Endodermal cell (in vitro differentiated cells): ENCODE measurements at regions not wholly inside any gene's neighbourhood (a gene's known extent, or its start where the extent isn't known, plus 50 kb on each side); places are given as distances from the start of the nearest gene placed in this dataset.

Experiments
- DNase-seq: peaks from one replicate; pipeline ENCODE4 v3.0.0-alpha.2; 2017
- H3K27ac ChIP-seq: 2 replicates; pipeline ENCODE4 v1.5.1; 2013; ENCODE audit warnings: mild to moderate bottlenecking, low read depth, low read length, moderate library complexity
- H3K27me3 ChIP-seq: 2 replicates; pipeline ENCODE4 v1.6.1; 2013; ENCODE audit warnings: mild to moderate bottlenecking, low read length, moderate library complexity; ENCODE audit not compliant: insufficient read depth, control insufficient read depth, poor library complexity, severe bottlenecking
- H3K36me3 ChIP-seq: 2 replicates; pipeline ENCODE4 v1.7.0; 2013; ENCODE audit warnings: mild to moderate bottlenecking, low read length, moderate library complexity; ENCODE audit not compliant: control insufficient read depth, insufficient read depth
- H3K4me1 ChIP-seq: one replicate; pipeline ENCODE4 v1.7.0; 2013; ENCODE audit warnings: low read length; ENCODE audit not compliant: control insufficient read depth, insufficient read depth
- H3K4me3 ChIP-seq: 2 replicates; pipeline ENCODE4 v1.5.1; 2013; ENCODE audit warnings: mild to moderate bottlenecking, low read length, moderate library complexity
- H3K9ac ChIP-seq: 2 replicates; pipeline ENCODE4 v1.6.1; 2013; ENCODE audit warnings: mild to moderate bottlenecking, low read length, moderate library complexity; ENCODE audit not compliant: poor library complexity, severe bottlenecking; ENCODE audit errors: extremely low read depth
- H3K9me3 ChIP-seq: 2 replicates; pipeline ENCODE4 v1.6.1; 2013; ENCODE audit warnings: mild to moderate bottlenecking, low read length, moderate library complexity; ENCODE audit not compliant: control insufficient read depth
- H3K27ac Mint-ChIP-seq: 2 replicates; pipeline ENCODE4 v1.8.0; 2020; ENCODE audit warnings: mixed read lengths
- H3K27me3 Mint-ChIP-seq: 2 replicates; pipeline ENCODE4 v1.8.0; 2021; ENCODE audit warnings: mild to moderate bottlenecking, mixed read lengths; ENCODE audit not compliant: insufficient read depth
- H3K36me3 Mint-ChIP-seq: 2 replicates; pipeline ENCODE4 v1.8.0; 2020; ENCODE audit warnings: low read depth, mixed read lengths
- H3K4me1 Mint-ChIP-seq: 2 replicates; pipeline ENCODE4 v1.8.0; 2020; ENCODE audit warnings: mixed read lengths
- H3K4me3 Mint-ChIP-seq: 2 replicates; pipeline ENCODE4 v1.8.0; 2020; ENCODE audit warnings: mild to moderate bottlenecking, moderate library complexity, mixed read lengths
- H3K9me3 Mint-ChIP-seq: 2 replicates; pipeline ENCODE4 v1.8.0; 2020; ENCODE audit warnings: mild to moderate bottlenecking, mixed read lengths
- WGBS, 2 experiments: methylation state at CpG; one replicate each; pipeline versions ENCODE4 v1.1.5 to v1.1.7; 2013; ENCODE audit warnings: missing lambda C conversion rate in 2 of 2, mixed read lengths in 1 of 2; ENCODE audit not compliant: insufficient coverage in 1 of 2, insufficient read length in 1 of 2; 5-methylcytosine and 5-hydroxymethylcytosine counted together
- TF ChIP-seq, protein P1 (sequence below): fragments of 200-600 bp; sonication (generic); conservative IDR thresholded peaks from 2 replicates; pipeline ENCODE4 v1.5.0; 2021; ENCODE audit warnings: antibody characterized with exemption, mild to moderate bottlenecking

DNA sequence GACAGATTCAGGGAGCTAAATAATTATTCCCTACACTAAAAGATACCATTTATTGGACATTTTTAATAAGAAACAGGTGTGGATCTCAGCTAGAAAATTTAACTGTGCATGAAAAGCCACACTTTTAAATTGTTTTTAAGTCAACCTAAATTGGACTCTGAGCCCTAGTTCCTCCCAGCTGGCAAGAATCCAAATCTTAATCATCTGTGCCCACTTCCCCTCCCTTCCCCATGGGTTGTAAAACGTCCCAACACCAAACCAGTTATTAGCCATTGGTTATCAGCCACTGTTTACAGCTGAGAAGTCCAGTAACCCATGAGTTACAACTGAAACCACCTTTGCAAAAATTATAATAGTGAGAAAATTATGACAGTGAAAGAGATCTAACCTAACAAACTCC, 125.6 kb upstream of the S100G start:
- H3K27ac Mint-ChIP-seq: no peak overlapping the region
- H3K27ac ChIP-seq: no peak overlapping the region
- no peaks in the 10 kb centered on the region for H3K27me3 Mint-ChIP-seq
- H3K4me1 ChIP-seq: no peaks in the 10 kb centered on the region
- H3K4me3 ChIP-seq: no peak overlapping the region
- no peaks in the 10 kb centered on the region for H3K27me3 ChIP-seq
- no peak overlapping the region for H3K4me3 Mint-ChIP-seq
- H3K4me1 Mint-ChIP-seq: peaks cover 7% of the 10 kb centered on the region
- TF ChIP-seq, protein P1, sequence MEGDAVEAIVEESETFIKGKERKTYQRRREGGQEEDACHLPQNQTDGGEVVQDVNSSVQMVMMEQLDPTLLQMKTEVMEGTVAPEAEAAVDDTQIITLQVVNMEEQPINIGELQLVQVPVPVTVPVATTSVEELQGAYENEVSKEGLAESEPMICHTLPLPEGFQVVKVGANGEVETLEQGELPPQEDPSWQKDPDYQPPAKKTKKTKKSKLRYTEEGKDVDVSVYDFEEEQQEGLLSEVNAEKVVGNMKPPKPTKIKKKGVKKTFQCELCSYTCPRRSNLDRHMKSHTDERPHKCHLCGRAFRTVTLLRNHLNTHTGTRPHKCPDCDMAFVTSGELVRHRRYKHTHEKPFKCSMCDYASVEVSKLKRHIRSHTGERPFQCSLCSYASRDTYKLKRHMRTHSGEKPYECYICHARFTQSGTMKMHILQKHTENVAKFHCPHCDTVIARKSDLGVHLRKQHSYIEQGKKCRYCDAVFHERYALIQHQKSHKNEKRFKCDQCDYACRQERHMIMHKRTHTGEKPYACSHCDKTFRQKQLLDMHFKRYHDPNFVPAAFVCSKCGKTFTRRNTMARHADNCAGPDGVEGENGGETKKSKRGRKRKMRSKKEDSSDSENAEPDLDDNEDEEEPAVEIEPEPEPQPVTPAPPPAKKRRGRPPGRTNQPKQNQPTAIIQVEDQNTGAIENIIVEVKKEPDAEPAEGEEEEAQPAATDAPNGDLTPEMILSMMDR: no peak
- WGBS, 2 experiments: 83% methylated on average over 1 of the region's 1 CpG; no CpG with 5 or more reads in 1 of the 2 experiments
- H3K36me3 Mint-ChIP-seq: peaks cover 79% of the 10 kb centered on the region
- H3K9me3 ChIP-seq: no peaks in the 10 kb centered on the region
- no peak for DNase-seq
- no peaks in the 10 kb centered on the region for H3K36me3 ChIP-seq
- H3K9me3 Mint-ChIP-seq: peaks cover 49% of the 10 kb centered on the region
- no peak overlapping the region for H3K9ac ChIP-seq

DNA sequence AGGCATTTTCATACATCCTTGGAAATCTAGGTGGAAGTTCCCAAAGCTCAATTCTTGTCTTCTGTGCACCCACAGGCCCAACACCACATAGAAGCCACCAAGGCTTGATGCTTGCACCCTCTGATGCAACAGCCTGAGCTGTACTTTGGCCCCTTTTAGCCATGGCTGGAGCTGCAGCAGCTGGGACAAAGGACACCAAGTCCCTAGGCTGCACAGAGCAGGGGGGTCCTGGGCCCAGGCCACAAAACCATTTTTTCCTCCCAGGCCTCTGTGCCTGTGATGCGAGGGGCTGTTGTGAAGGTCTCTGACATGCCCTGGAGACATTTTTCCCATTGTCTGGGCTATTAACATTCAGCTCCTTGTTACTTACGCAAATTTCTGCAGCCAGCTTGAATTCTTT, 124.0 kb upstream of the S100G start:
- Histone ChIP-seq H3K9me3 (no peaks in the 10 kb centered on the region), H3K4me1 (no peaks in the 10 kb centered on the region), H3K4me3 (no peak overlapping the region), H3K27ac (no peak overlapping the region), H3K27me3 (no peaks in the 10 kb centered on the region), H3K9ac (no peak overlapping the region), H3K36me3 (no peaks in the 10 kb centered on the region)
- TF ChIP-seq, protein P1: no peak
- Mint-ChIP-seq H3K4me3 (no peak overlapping the region), H3K27me3 (no peaks in the 10 kb centered on the region), H3K27ac (no peak overlapping the region), H3K9me3 (peaks cover 41% of the 10 kb centered on the region), H3K4me1 (no peaks in the 10 kb centered on the region), H3K36me3 (peaks cover 82% of the 10 kb centered on the region)
- WGBS, 2 experiments: 86 to 90% methylated on average over 1 to 2 of the region's 2 CpGs
- DNase-seq: no peak

DNA sequence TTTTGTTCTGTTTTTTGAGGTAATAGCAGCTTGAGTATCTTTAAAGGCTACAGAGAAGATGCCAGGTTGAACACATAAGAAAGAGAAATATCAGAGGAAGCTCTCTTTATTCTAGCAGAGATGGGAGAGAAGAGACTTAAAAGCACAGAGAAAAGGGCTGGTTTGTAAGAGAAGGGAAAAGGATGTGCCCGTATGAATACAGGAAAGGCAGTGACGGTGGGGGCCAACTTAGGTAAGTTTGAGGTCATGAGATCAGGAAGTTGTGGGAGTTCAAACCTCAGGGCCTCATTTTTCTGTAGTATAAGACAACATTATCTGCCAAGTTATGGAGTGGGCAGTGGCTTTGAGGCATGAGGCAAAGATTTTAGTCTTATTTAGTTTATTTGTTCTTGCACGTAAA, 121.3 kb upstream of the S100G start:
- H3K4me3 ChIP-seq: no peak overlapping the region
- TF ChIP-seq, protein P1: no peak
- no peak overlapping the region for H3K9ac ChIP-seq
- 85 to 100% methylated on average over 1 to 2 of the region's 3 CpGs for WGBS, 2 experiments
- no peaks in the 10 kb centered on the region for H3K9me3 ChIP-seq
- no peaks in the 10 kb centered on the region for H3K27me3 ChIP-seq
- Mint-ChIP-seq H3K4me1 (peaks cover 13% of the 10 kb centered on the region), H3K9me3 (peaks cover 37% of the 10 kb centered on the region), H3K27me3 (no peaks in the 10 kb centered on the region), H3K4me3 (no peak overlapping the region), H3K27ac (no peak overlapping the region), H3K36me3 (peaks cover 67% of the 10 kb centered on the region)
- no peaks in the 10 kb centered on the region for H3K36me3 ChIP-seq
- H3K4me1 ChIP-seq: peaks cover 3% of the 10 kb centered on the region
- no peak for DNase-seq
- H3K27ac ChIP-seq: no peak overlapping the region
